ENCODE measurements at regions not wholly inside any gene's neighbourhood (a gene's known extent, or its start where the extent isn't known, plus 50 kb on each side); places are given as distances from the start of the nearest gene placed in this dataset.
"Not testable (repeated sequence)": the region's sequence is repeated elsewhere in the genome, so short reads cannot be mapped to it uniquely, and the experiment has no call there.

- DNase-seq (ENCODE audit: low spot score) = not testable (repeated sequence)
Observed at GRCh38 chr6:78665819-78666218, 201.5 kb upstream of the IRAK1BP1 start.

DNA sequence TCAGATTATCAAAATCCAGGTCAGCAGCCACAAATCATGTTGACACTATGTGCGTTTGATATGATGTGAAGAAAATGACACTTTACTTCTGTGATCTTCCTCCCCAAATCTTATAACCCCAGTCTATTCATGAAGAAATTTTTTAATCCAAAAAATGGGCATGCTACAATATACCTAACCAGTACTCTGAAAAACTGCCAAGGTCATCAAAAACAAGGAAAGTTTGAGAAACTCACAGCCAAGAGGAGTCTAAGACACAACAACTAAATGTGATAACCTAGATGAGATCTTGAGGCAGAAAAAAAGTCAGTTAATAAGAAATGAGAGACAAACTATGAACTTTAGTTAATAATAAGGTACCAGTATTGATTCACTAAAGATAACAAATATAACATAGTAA is 200.6 kb upstream of the IRAK1BP1 start:
- DNase-seq (ENCODE audit: low spot score) = no peak

DNA sequence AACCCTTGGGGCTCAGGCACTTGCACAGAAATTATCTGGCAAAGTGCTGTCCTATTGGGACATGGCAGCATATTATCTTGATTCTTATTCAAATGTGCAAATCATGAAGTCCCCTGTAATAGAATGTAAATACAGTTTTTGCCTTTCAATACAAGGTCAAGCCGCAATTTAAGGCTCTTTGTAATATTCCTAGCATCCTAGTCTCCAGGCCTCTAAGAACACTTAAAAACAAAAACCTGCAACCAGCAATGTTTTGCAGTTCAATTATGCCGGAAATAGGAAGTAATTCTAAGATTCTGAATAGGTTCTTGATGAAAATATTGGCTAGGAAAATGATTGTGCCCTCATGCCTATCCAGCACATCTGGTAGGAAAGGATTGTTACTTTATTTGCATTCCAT is 197.2 kb upstream of the IRAK1BP1 start:
- no peak for DNase-seq (ENCODE audit: low spot score)

DNA sequence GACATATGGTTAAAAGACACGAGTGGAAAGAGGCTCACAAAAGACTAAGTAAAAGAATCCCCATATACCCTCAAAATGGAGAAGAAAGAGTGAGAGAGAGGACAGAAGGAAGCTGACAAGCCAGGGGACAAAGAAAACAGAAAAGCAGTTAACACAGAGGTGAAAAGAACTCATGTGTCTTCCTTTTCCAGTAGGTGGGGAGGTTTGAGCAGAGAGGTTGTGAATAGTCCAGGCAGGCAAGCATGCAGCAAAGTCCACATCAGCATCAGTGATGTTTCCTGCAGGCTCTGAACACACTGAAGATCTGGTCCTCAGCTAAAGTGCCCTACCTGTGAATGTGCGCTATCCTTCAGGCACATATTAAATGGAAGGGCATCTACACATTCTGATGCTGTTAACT is 196.5 kb upstream of the IRAK1BP1 start:
- no peak for DNase-seq (ENCODE audit: low spot score)

DNA sequence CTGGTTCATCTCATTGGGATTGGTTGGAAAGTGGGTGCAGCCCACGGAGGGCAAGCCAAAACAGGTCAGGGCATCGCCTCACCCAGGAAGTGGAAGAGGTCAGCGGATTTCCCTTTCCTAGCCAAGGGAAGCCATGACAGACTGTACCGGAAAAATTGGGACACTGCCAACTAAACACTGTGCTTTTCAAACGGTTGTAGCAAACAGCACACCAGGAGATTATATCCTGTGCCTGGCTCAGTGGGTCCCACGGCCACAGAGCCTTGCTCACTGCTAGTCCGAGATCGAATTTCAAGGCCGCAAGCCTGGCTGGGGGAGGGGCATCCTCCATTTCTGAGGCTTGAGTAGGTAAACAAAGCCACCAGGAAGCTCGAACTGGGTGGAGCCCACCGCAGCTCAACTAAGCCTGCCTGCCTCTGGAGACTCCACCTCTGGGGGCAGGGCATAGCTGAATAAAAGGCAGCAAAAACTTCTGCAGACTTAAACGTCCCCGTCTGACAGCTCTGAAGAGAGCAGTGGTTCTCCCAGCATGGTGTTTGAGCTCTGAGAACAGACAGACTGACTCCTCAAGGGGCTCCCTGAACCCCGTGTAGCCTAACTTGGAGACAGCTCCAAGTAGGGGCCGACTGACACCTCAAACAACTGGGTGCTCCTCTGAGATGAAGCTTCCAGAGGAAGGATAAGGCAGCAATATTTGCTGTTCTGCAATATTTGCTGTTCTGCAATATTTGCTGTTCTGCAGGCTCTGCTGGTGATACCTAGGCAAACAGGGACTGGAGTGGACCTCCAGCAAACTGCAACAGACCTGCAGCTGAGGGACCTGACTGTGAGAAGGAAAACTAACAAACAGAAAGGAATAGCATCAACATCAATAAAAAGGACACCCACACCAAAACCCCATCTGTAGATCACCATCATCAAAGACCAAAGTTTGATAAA is 191.0 kb upstream of the IRAK1BP1 start:
- not testable (repeated sequence) for DNase-seq (ENCODE audit: low spot score)

DNA sequence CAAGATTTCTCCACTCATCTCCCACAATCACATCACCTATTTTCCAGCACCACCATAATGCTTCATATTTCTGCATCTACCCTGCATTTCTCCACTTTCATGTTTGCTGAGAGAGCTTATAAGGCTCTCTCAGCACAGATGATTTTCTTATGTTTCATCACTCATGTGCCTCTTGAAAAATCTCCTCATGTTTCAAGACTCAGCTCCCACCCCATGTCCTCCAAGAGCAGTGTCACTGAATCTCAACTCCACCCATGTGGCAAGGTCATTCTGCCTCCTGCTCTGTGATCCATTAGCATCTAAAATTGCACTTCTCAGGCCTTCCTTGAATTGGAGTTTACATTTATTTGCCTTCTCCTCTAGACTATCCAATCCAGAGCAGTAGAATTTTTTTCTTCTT is 178.7 kb upstream of the IRAK1BP1 start:
- no peak for DNase-seq (ENCODE audit: low spot score)

- DNase-seq (ENCODE audit: low spot score) = no peak
Observed at GRCh38 chr6:78693835-78694234, 173.5 kb upstream of the IRAK1BP1 start.

DNA sequence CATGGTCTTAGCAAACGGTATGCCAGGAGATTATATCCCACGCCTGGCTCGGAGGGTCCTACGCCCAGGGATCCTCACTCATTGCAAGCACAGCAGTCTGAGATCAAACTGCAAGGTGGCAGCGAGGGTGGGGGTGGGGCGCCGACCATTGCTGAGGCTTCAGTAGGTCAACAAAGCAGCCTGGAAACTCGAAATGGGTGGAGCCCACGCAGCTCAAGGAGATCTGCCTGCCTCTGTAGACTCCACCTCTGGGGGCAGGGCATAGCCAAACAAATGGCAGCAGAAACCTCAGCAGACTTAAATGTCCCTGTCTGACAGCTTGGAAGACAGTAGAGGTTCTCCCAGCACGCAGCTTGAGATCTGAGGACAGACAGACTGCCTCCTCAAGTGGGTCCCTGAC is 172.7 kb upstream of the IRAK1BP1 start:
- DNase-seq (ENCODE audit: low spot score) = not testable (repeated sequence)

DNA sequence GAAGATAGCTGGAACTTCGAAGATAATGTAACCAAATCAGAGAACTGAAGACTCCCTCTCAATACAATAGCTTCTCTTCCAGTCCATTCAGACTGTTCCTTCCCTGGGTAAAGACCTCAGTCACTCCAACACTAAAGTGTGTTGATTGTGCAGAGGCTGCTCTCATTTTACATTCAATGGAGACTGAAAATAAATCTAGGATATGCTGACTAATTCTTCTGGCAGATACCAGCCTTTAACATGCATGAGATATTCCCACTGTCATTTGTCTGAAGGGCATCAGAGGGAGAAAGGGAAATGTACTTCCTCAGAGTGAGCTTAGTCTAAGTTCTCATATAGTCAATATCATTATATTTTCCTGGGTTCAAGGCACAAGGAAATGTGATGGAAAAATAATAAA is 166.4 kb upstream of the IRAK1BP1 start:
- DNase-seq (ENCODE audit: low spot score) = no peak

DNA sequence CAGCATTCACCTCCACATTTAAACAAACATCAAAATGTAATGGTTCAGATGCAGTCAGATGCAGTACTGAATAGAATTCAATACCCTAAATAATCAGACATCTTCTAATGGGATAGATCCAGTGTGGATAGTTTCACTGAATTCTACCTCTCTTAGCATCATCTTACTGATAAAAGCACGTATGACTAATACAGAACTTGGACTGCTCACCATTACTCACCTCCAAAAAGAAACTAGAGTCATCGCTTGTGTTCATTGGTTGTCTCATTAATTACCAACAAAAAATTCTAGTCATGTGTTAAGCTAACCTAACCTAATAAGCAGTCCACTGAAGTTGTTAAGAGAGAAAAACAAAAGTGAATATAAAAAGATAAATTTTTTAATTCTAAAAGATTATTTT is 165.9 kb upstream of the IRAK1BP1 start:
- DNase-seq (ENCODE audit: low spot score) = no peak

- DNase-seq (ENCODE audit: low spot score) = no peak
Observed at GRCh38 chr6:78709021-78709420, 158.3 kb upstream of the IRAK1BP1 start.

- DNase-seq (ENCODE audit: low spot score) = no peak
Observed at GRCh38 chr6:78713564-78713963, 153.8 kb upstream of the IRAK1BP1 start.

- DNase-seq (ENCODE audit: low spot score) = no peak
Observed at GRCh38 chr6:78744144-78744543, 123.2 kb upstream of the IRAK1BP1 start.

- DNase-seq (ENCODE audit: low spot score) = no peak
Observed at GRCh38 chr6:78746457-78746856, 120.9 kb upstream of the IRAK1BP1 start.

DNA sequence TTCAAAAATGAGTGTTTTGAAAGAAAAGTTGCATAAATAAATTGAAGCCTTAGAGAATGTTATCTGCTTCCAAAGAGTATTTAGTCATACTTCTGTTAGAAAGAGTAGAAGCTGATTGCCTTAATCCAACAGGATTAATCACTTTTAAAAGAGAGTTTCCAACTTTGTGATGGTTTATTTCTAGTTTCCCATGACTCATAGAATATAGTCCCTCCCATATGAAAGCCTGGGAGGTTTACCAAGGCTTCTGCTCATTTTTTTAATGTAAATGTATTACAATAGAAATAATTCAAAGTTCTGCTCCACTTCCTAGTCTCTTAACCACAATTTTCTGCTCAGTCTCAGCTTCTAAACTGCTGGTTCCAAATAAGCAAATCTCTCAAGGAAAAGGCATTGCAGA is 118.0 kb upstream of the IRAK1BP1 start:
- no peak for DNase-seq (ENCODE audit: low spot score)

- peak; percentile 3 for DNase-seq (ENCODE audit: low spot score)
Observed at GRCh38 chr6:78758297-78758798, 109.0 kb upstream of the IRAK1BP1 start.

DNA sequence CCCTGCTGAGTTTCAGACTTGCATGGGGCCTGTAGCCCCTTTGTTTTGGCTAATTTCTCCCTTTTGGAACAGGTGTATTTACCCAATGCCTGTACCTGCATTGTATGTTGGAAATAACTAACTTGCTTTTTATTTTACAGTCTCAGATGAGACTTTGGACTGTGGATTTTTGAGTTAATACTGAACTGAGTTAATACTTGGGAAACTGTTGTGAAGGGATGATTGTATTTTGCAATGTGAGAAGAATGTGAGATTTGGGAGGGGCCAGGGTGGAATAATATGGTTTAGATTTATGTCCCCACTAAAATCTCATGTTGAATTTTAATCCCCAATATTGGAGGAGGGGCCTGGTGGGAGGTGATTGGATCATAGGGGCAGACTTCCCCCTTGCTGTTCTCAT is 99.1 kb upstream of the IRAK1BP1 start:
- DNase-seq (ENCODE audit: low spot score) = no peak

- DNase-seq (ENCODE audit: low spot score) = peak; percentile 9
Observed at GRCh38 chr6:78770765-78771164, 96.6 kb upstream of the IRAK1BP1 start.

- DNase-seq (ENCODE audit: low spot score) = no peak
Observed at GRCh38 chr6:78771586-78771985, 95.8 kb upstream of the IRAK1BP1 start.

DNA sequence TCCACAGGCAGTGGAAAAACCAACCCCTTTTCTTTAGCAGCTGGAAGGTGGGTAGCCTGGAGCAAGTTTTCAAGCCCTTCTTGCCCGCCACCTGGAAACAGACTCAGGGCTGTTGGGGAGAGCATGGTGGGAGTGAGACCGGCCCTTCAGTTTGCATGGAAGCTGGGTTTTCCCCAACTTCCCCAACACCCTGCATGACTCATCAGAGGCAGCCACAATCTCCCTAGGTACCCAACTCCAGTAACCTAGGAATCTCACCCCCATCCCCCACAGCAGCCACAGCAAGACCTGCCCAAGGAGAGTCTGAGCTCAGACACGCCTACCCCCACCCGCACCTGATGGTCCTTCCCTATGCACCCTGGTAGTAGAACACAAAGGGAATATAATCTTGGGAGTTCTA is 86.3 kb upstream of the IRAK1BP1 start:
- no peak for DNase-seq (ENCODE audit: low spot score)

DNA sequence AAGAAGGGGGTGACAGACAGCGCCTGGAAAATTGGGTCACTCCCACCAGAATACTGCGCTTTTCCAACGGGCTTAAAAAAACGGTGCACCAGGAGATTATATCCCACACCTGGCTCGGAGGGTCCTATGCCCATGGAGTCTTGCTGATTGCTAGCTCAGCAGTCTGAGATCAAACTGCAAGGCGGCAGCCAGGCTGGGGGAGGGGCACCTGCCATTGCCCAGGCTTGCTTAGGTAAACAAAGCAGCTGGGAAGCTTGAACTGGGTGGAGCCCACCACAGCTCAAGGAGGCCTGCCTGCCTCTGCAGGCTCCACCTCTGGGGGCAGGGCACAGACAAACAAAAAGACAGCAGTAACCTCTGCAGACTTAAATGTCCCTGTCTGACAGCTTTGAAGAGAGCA is 84.0 kb upstream of the IRAK1BP1 start:
- not testable (repeated sequence) for DNase-seq (ENCODE audit: low spot score)

DNA sequence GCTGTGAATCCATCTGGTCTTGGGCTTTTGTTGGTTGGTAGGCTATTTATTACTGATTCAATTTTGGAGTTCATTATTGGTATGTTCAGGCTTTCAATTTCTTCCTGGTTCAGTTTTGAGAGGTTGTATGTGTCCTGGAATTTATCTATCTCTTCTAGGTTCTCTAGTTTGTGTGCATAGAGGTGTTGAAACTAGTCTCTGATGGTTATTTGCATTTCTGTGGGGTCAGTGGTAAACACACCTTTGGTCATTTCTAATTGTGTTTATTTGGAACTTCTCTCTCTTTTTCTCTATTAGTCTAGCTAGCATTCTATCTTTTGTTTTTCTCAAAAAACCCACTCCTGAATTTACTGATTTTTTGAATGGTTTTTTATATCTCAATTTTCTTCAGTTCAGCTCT is 70.1 kb upstream of the IRAK1BP1 start:
- no peak for DNase-seq (ENCODE audit: low spot score)

GRCh38 chr6:78799682-78800081 is 67.7 kb upstream of the IRAK1BP1 start:
- no peak for DNase-seq (ENCODE audit: low spot score)

All from HT-29 (cell line).